ENCODE measurements at regions not wholly inside any gene's neighbourhood (a gene's known extent, or its start where the extent isn't known, plus 50 kb on each side); places are given as distances from the start of the nearest gene placed in this dataset.

DNA sequence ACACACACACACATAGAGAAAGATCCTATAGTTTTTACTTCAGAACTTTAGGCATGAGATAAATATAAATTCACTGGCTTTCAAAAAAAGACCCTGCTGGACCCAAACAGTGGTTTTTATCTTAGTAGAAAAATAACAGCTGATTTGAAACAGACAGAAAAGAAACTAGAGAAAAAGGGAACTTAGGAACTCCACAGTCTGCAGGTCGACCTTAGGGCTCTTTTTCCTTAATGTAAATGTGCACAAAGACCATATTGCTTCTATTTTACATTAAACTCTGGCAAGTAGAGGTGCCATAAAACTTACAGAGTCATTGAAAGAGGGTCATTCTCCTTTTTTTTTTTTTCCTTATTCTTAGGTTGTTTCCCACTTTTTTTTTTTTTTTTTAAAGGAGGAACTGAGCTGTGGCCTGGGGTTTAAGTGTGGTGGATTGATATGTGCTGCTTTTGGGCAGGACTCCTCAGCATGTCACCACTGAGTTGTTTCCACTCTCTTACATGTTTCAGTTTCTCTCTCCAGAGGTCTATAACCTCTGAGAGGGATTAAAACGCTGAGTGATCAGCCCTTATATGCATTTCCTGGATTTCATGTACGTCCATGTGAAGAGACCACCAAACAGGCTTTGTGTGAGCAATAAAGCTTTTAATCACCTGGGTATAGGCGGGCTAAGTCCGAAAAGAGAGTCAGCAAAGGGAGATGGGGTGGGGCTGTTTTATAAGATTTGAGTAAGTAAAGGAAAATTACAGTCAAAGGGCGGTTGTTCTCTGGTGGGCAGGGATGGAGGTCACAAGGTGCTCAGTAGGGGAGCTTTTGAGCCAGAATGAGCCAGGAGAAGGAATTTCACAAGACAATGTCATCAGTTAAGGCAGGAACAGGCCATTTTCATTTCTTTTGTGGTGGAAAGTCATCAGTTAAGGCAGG, 70.8 kb upstream of the PACRGL start:
- 62 to 66% methylated on average over 6 of the region's 6 CpGs for WGBS, 2 donors
- no peaks in the 10 kb centered on the region for H3K27me3 ChIP-seq (ENCODE audit: control insufficient read depth in 1 of 2, insufficient read depth in 2 of 2, low read length in 2 of 2)
- H3K36me3 ChIP-seq (ENCODE audit: control insufficient read depth in 2 of 2, insufficient read depth in 2 of 2, low read length in 1 of 2): no peaks in the 10 kb centered on the region
- no peak overlapping the region for H3K27ac ChIP-seq (ENCODE audit: low read depth in 2 of 2, low read length in 1 of 2)
- no peak overlapping the region for H3K4me3 ChIP-seq (ENCODE audit: low read depth in 1 of 2, low read length in 2 of 2)
- H3K9me3 ChIP-seq (ENCODE audit: control insufficient read depth in 2 of 2, insufficient read depth in 1 of 2, low read depth in 1 of 2, low read length in 1 of 2): no peaks in the 10 kb centered on the region
- H3K4me1 ChIP-seq (ENCODE audit: control insufficient read depth in 2 of 2, insufficient read depth in 2 of 2, low read length in 1 of 2): no peaks in the 10 kb centered on the region

DNA sequence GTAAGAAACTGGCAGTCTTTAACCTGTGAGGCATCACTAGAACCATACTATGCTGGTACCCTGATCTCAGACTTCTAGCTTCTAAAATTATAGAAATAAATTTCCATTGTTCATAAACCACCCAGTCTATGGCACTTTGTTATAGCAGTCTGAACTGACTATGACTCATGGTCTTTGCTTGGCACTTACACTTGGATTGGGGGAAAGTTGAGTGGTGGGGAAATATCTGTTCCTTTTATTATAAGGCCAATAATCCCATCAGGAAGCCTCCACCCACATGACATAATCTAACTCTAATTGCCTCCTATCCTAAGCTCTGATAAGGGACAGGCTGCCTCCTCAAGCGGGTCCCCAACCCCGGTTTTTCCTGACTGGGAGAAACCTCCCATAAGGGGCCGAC, 61.4 kb upstream of the PACRGL start:
- Histone ChIP-seq H3K4me1 (ENCODE audit: control insufficient read depth in 2 of 2, insufficient read depth in 2 of 2, low read length in 1 of 2) (no peaks in the 10 kb centered on the region), H3K27me3 (ENCODE audit: control insufficient read depth in 1 of 2, insufficient read depth in 2 of 2, low read length in 2 of 2) (no peaks in the 10 kb centered on the region), H3K36me3 (ENCODE audit: control insufficient read depth in 2 of 2, insufficient read depth in 2 of 2, low read length in 1 of 2) (no peaks in the 10 kb centered on the region), H3K9me3 (ENCODE audit: control insufficient read depth in 2 of 2, insufficient read depth in 1 of 2, low read depth in 1 of 2, low read length in 1 of 2) (no peaks in the 10 kb centered on the region), H3K27ac (ENCODE audit: low read depth in 2 of 2, low read length in 1 of 2) (no peak overlapping the region), H3K4me3 (ENCODE audit: low read depth in 1 of 2, low read length in 2 of 2) (no peak overlapping the region)
- 83 to 84% methylated on average over 3 of the region's 3 CpGs for WGBS, 2 donors

- H3K9me3 ChIP-seq (ENCODE audit: control insufficient read depth in 2 of 2, insufficient read depth in 1 of 2, low read depth in 1 of 2, low read length in 1 of 2): no peaks in the 10 kb centered on the region
- WGBS, 2 donors: 35 to 56% methylated on average over 1 of the region's 1 CpG
- H3K4me1 ChIP-seq (ENCODE audit: control insufficient read depth in 2 of 2, insufficient read depth in 2 of 2, low read length in 1 of 2): no peaks in the 10 kb centered on the region
- no peaks in the 10 kb centered on the region for H3K36me3 ChIP-seq (ENCODE audit: control insufficient read depth in 2 of 2, insufficient read depth in 2 of 2, low read length in 1 of 2)
- H3K4me3 ChIP-seq (ENCODE audit: low read depth in 1 of 2, low read length in 2 of 2): no peak overlapping the region
- no peaks in the 10 kb centered on the region for H3K27me3 ChIP-seq (ENCODE audit: control insufficient read depth in 1 of 2, insufficient read depth in 2 of 2, low read length in 2 of 2)
- H3K27ac ChIP-seq (ENCODE audit: low read depth in 2 of 2, low read length in 1 of 2): no peak overlapping the region
Measured at GRCh38 chr4:20639346-20639745, 60.9 kb upstream of the PACRGL start.

GRCh38 chr4:20640989-20641388, 59.3 kb upstream of the PACRGL start:
- Histone ChIP-seq H3K27ac (ENCODE audit: low read depth in 2 of 2, low read length in 1 of 2) (no peak overlapping the region), H3K36me3 (ENCODE audit: control insufficient read depth in 2 of 2, insufficient read depth in 2 of 2, low read length in 1 of 2) (no peaks in the 10 kb centered on the region), H3K27me3 (ENCODE audit: control insufficient read depth in 1 of 2, insufficient read depth in 2 of 2, low read length in 2 of 2) (no peaks in the 10 kb centered on the region), H3K4me1 (ENCODE audit: control insufficient read depth in 2 of 2, insufficient read depth in 2 of 2, low read length in 1 of 2) (no peaks in the 10 kb centered on the region), H3K9me3 (ENCODE audit: control insufficient read depth in 2 of 2, insufficient read depth in 1 of 2, low read depth in 1 of 2, low read length in 1 of 2) (no peaks in the 10 kb centered on the region), H3K4me3 (ENCODE audit: low read depth in 1 of 2, low read length in 2 of 2) (no peak overlapping the region)
- 62 to 64% methylated on average over 2 of the region's 2 CpGs for WGBS, 2 donors

GRCh38 chr4:20641976-20642375, 58.3 kb upstream of the PACRGL start:
- Histone ChIP-seq H3K36me3 (ENCODE audit: control insufficient read depth in 2 of 2, insufficient read depth in 2 of 2, low read length in 1 of 2) (no peaks in the 10 kb centered on the region), H3K27ac (ENCODE audit: low read depth in 2 of 2, low read length in 1 of 2) (no peak overlapping the region), H3K27me3 (ENCODE audit: control insufficient read depth in 1 of 2, insufficient read depth in 2 of 2, low read length in 2 of 2) (no peaks in the 10 kb centered on the region), H3K4me1 (ENCODE audit: control insufficient read depth in 2 of 2, insufficient read depth in 2 of 2, low read length in 1 of 2) (no peaks in the 10 kb centered on the region), H3K9me3 (ENCODE audit: control insufficient read depth in 2 of 2, insufficient read depth in 1 of 2, low read depth in 1 of 2, low read length in 1 of 2) (no peaks in the 10 kb centered on the region), H3K4me3 (ENCODE audit: low read depth in 1 of 2, low read length in 2 of 2) (no peak overlapping the region)
- 45 to 51% methylated on average over 3 of the region's 3 CpGs for WGBS, 2 donors

DNA sequence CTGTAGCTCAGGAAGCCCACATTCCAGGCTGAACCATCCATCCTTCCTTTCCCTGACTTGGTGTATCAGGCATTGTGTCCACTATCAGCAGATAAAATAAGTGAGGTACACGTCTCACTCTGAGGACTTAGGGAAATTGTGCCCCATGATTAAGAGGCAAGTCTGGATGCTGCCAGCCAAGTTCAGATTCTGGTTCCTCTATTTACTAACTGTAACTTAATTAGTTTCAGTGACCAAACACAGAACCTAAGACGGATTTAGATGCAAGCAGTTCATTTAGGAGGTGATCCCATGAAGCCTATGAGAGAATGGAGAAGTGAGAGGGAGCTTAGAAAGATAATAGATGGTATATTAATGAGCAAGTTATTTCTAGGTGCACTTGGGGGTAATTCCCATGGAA, 56.6 kb upstream of the PACRGL start:
- Histone ChIP-seq H3K27ac (ENCODE audit: low read depth in 2 of 2, low read length in 1 of 2) (no peak overlapping the region), H3K4me3 (ENCODE audit: low read depth in 1 of 2, low read length in 2 of 2) (no peak overlapping the region), H3K36me3 (ENCODE audit: control insufficient read depth in 2 of 2, insufficient read depth in 2 of 2, low read length in 1 of 2) (no peaks in the 10 kb centered on the region), H3K27me3 (ENCODE audit: control insufficient read depth in 1 of 2, insufficient read depth in 2 of 2, low read length in 2 of 2) (no peaks in the 10 kb centered on the region), H3K4me1 (ENCODE audit: control insufficient read depth in 2 of 2, insufficient read depth in 2 of 2, low read length in 1 of 2) (no peaks in the 10 kb centered on the region), H3K9me3 (ENCODE audit: control insufficient read depth in 2 of 2, insufficient read depth in 1 of 2, low read depth in 1 of 2, low read length in 1 of 2) (no peaks in the 10 kb centered on the region)
- 67 to 69% methylated on average over 2 of the region's 2 CpGs for WGBS, 2 donors

DNA sequence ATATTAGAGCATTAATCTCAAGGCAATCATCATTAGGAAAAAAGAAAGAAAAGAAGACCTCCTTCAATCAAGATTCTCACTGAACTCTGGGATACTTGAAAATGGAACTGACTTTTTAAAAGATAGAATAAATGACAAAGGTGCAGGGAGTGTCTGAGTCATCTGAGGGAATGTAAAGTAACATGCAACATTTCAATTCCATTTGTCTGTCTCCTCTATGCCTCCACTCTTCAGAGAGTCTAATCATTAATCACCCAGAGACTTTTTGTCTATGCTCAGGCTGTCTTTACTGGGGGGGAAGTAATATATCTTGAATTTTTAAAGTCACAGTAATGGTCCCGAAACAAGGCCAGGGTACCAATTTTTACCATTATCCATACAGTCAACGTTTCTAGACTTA, 55.0 kb upstream of the PACRGL start:
- Histone ChIP-seq H3K27me3 (ENCODE audit: control insufficient read depth in 1 of 2, insufficient read depth in 2 of 2, low read length in 2 of 2) (no peaks in the 10 kb centered on the region), H3K27ac (ENCODE audit: low read depth in 2 of 2, low read length in 1 of 2) (no peak overlapping the region), H3K4me3 (ENCODE audit: low read depth in 1 of 2, low read length in 2 of 2) (no peak overlapping the region), H3K36me3 (ENCODE audit: control insufficient read depth in 2 of 2, insufficient read depth in 2 of 2, low read length in 1 of 2) (no peaks in the 10 kb centered on the region), H3K9me3 (ENCODE audit: control insufficient read depth in 2 of 2, insufficient read depth in 1 of 2, low read depth in 1 of 2, low read length in 1 of 2) (no peaks in the 10 kb centered on the region), H3K4me1 (ENCODE audit: control insufficient read depth in 2 of 2, insufficient read depth in 2 of 2, low read length in 1 of 2) (no peaks in the 10 kb centered on the region)
- WGBS, 2 donors: 62 to 67% methylated on average over 2 of the region's 2 CpGs

- Histone ChIP-seq H3K27ac (ENCODE audit: low read depth in 2 of 2, low read length in 1 of 2) (no peak overlapping the region), H3K9me3 (ENCODE audit: control insufficient read depth in 2 of 2, insufficient read depth in 1 of 2, low read depth in 1 of 2, low read length in 1 of 2) (peaks cover 0 to under 1% of the 10 kb centered on the region in 2 donors), H3K36me3 (ENCODE audit: control insufficient read depth in 2 of 2, insufficient read depth in 2 of 2, low read length in 1 of 2) (no peaks in the 10 kb centered on the region), H3K4me1 (ENCODE audit: control insufficient read depth in 2 of 2, insufficient read depth in 2 of 2, low read length in 1 of 2) (no peaks in the 10 kb centered on the region), H3K4me3 (ENCODE audit: low read depth in 1 of 2, low read length in 2 of 2) (no peak overlapping the region), H3K27me3 (ENCODE audit: control insufficient read depth in 1 of 2, insufficient read depth in 2 of 2, low read length in 2 of 2) (no peaks in the 10 kb centered on the region)
Measured at GRCh38 chr4:20646287-20646686, 54.0 kb upstream of the PACRGL start.
